ENCODE measurements at regions not wholly inside any gene's neighbourhood (a gene's known extent, or its start where the extent isn't known, plus 50 kb on each side); places are given as distances from the start of the nearest gene placed in this dataset.
"Not testable (repeated sequence)": the region's sequence is repeated elsewhere in the genome, so short reads cannot be mapped to it uniquely, and the experiment has no call there.

GRCh38 chr5:127221936-127222335 lies 68.7 kb upstream of the MEGF10 start:
- TF ChIP-seq, protein P1, sequence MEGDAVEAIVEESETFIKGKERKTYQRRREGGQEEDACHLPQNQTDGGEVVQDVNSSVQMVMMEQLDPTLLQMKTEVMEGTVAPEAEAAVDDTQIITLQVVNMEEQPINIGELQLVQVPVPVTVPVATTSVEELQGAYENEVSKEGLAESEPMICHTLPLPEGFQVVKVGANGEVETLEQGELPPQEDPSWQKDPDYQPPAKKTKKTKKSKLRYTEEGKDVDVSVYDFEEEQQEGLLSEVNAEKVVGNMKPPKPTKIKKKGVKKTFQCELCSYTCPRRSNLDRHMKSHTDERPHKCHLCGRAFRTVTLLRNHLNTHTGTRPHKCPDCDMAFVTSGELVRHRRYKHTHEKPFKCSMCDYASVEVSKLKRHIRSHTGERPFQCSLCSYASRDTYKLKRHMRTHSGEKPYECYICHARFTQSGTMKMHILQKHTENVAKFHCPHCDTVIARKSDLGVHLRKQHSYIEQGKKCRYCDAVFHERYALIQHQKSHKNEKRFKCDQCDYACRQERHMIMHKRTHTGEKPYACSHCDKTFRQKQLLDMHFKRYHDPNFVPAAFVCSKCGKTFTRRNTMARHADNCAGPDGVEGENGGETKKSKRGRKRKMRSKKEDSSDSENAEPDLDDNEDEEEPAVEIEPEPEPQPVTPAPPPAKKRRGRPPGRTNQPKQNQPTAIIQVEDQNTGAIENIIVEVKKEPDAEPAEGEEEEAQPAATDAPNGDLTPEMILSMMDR (IDR thresholded peaks at IDR 0.05) = not testable (repeated sequence)
- TF ChIP-seq POLR2A (IDR thresholded peaks at IDR 0.05) = not testable (repeated sequence)

All from esophagus squamous epithelium (tissue), 4 donors.